Fibroblast of gingiva (primary cell): ENCODE measurements at regions not wholly inside any gene's neighbourhood (a gene's known extent, or its start where the extent isn't known, plus 50 kb on each side); places are given as distances from the start of the nearest gene placed in this dataset.

ENCODE experiments used
- DNase-seq: peaks from one replicate; pipeline ENCODE4 v3.0.0-alpha.2; 2011; ENCODE audit warnings: low read depth

- no peak for DNase-seq
Observed at GRCh38 chr1:4960782-4961475, 306.5 kb downstream of the AJAP1 start.

DNA sequence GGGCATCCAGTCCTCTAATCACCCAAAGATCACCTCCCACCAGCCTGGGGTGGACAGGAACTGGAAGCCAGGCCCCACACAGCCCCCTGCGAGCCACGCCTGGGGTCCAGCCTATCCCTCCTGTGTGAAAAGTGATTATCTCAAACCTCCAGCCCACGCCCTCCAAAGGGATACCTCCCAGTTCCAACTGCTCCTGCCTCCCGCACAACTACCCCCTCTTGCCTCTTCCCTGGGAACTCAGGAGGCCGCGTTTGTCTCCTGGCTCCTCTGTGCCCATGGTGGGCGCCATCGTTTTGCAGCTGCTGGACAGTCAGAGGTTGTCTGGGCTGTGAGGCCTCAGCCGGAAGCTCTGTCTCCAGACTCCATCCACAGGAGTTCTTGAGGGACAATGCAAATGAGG is 305.9 kb downstream of the AJAP1 start:
- DNase-seq, result no peak

GRCh38 chr1:4959216-4959615 is 304.8 kb downstream of the AJAP1 start:
- DNase-seq, result no peak

- no peak for DNase-seq
Observed at GRCh38 chr1:4957027-4957426, 302.6 kb downstream of the AJAP1 start.

GRCh38 chr1:4954392-4954791 is 300.0 kb downstream of the AJAP1 start:
- DNase-seq, result no peak

DNA sequence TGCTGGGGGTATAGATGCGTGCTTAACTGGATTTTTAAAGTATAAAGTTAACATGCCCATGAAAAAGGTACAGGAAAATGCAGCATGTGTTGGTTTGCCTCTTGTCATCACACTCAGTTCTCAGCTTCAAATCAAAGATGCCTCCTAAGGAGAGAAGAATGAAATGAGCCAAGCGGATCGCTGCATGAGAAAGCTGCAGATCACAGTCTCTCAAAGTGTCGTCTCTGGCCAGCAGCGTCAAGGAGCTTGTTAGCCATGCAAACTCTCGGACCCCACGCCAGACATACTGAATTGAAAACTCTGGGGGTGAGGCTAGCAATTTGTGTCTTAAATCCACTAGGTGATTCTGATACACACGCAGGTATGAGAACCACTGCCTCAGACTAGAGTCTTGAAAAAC is 297.2 kb downstream of the AJAP1 start:
- no peak for DNase-seq

DNA sequence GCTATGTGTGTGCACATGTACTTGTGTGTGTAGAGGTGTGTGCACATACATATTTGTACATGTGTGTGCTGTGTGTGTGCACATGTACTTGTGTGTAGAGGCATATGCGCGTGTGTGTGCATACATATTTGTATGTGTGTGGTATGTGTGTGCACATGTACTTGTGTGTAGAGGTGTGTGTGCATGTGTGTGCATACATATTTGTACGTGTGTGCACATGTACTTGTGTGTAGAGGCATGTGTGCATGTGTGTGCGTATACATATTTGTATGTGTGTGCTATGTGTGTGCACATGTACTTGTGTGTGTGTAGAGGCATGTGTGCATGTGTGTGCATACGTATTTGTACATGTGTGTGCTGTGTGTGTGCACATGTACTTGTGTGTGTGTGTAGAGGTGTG is 291.9 kb downstream of the AJAP1 start:
- no peak for DNase-seq

DNA sequence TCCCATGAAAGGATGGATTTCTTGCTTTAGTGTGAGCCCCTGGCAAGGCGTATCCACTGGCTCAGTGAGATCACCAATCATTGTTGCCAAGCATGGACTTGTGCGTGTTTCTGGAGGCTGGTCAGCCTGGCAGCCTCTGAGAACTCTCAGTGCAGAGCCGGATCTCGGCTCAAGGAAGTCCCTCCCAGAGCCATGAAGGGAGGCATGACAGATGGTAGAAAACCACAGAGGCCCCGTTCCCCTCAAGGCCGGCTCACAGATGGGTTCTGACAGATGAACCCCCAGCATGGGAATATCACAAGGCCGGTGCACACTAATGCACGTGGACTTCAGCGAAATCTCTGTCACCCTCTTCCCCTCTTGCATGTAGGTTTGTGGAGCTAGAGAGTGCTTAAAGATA is 290.5 kb downstream of the AJAP1 start:
- DNase-seq, result no peak

DNA sequence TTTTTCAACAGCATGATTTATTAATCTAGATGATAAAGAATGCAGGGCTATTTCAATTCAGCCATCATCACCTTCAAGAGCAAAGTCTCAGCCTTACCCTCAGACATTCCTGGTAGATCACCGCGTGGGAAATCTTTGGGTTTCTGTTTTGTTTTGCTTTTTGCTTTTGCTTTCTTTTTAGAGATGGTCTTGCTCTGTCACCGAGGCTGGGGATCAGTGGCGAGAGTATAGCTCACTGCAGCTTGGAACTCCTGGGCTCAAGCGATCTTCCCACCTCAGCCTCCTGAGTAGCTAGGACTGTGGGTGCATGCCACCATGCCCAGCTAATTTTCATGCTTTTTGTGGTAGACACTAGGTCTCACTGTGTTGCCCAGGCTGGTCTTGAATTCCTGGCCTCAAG is 289.7 kb downstream of the AJAP1 start:
- DNase-seq, result no peak

- DNase-seq, result no peak
Observed at GRCh38 chr1:4939266-4939665, 284.9 kb downstream of the AJAP1 start.

GRCh38 chr1:4937876-4938534 is 283.6 kb downstream of the AJAP1 start:
- DNase-seq, result no peak

- DNase-seq, result no peak
Observed at GRCh38 chr1:4935807-4936206, 281.4 kb downstream of the AJAP1 start.

DNA sequence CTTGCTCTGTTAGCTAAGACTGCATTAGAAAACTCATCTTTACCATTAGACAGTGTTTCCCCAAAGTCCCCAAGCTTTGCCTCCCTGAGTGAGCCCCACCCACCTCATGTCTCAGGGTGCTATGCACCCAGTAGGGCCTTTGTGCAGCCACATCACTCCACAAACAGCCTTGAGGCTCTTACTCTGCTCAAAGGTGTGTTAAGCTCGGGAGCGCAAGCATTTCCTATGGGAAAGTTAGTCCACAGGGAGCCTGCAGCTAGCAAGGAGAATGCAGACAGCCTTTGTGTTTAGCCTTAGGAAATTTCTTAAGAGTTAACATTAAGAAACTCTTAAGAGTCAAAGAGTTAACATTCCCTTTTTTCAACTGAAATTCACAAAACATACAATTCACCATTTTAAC is 278.8 kb downstream of the AJAP1 start:
- no peak for DNase-seq

GRCh38 chr1:4932311-4933030 is 278.1 kb downstream of the AJAP1 start:
- no peak for DNase-seq

DNA sequence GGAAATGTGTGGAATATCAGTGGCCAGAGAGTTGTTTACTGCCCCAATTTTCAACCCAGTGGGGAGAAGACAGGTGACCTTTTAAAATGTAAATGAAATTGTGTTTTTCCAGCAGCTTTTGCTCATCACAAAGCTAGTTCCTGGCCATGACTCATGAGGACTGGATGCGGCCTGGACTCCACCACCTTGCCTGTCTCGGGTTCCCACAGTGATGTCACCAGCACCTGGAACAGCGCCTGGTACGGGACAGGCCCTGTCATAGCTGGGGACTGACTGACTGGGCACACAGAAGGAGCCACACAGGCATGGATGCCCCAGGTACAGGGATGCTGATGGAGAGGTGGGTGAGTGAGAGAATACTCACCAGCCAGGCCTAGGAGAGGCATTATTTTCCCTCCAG is 277.1 kb downstream of the AJAP1 start:
- no peak for DNase-seq

- DNase-seq, result no peak
Observed at GRCh38 chr1:4928186-4928585, 273.8 kb downstream of the AJAP1 start.

DNA sequence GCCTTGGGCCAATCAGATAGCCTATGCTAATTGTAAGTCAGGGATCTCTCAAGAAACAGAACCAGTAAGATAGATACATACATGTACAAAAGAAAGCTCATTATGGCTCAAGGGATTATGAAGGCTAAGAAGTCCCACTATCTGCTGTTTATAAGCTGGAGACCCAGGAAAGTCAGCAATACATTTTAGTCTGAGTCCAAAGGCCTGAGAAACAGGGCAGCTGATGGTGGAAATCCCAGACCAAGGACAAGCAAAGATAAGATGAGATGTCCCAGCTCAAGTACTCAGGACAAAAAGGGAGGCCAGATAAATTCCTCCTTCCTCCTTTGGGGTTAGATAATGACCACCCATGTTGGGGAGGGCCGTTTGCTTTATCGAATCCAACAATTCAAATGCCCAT is 269.9 kb downstream of the AJAP1 start:
- no peak for DNase-seq

DNA sequence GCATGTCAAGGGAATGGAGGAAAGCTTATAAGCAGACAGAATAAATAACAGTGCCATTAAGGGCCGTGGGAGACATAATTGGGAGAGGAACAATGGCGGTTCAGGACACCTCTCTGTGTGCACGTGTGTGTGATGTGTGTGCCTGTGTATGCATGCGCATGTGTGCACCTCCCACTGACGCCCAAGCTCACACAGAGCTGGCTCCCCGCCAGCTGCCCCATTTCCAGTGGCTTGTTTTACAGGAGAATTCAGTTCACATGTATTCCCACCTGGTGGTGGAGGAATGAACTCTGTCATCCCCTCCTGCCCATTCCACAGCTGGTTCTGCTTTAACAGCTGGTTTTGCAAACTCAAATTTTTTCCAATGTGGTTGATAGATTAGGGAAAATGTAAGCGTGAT is 262.2 kb downstream of the AJAP1 start:
- DNase-seq, result no peak

DNA sequence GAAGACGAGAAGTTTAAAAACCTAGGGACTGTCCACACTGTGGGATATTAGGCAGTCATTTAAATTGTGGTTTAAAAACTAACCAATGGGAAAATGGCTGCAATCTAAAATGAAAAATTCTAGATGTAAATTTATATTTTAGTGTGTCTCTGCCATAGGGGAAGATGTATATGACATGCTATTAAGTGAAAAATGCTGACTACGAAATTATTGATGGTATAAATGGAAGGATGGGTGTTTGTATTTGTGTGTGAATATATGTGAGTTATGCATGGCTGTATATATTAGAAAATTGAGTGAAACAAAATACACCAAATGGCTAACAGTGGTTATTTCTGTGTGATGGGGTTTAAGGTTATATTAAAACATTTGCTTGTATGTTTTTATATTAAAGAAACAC is 260.7 kb downstream of the AJAP1 start:
- no peak for DNase-seq

DNA sequence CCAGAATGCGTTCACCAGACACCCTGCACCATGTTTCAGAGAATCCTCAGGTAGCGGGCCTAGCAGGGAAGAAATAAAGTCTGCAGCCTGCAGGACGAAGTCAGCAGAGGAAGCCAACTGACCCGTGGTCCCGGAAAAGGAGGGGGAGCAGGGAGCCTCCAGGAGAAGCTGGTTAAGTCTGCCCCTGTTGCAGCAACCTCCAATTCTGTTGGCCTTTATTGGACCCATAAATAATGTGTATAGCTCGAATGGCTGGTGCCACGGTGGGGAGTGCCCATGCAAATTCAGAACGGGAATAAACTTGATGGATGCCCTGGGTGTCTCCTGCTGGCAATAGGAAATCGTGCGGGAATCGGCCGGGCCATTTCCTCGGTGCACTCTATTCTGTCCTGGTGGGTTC is 254.1 kb downstream of the AJAP1 start:
- no peak for DNase-seq

DNA sequence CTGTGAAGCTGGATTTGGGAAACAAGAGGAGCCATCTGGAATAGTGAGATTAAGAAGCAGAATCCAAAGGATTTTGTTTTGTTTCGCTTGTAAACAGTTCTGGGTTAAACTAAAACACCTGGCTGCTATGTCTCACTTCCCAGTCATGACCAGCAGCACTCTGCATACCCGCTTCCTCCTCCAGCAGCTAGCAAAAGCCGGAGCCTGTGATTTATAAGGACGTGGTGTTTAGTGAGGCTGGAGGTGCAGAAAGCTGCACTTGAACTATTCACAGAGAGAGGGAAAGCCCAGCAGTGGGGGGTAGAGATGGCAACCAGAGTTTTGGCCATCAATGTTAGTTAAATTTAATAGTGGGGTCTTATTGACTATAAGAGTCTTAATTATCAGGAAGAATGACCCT is 240.2 kb downstream of the AJAP1 start:
- no peak for DNase-seq

DNA sequence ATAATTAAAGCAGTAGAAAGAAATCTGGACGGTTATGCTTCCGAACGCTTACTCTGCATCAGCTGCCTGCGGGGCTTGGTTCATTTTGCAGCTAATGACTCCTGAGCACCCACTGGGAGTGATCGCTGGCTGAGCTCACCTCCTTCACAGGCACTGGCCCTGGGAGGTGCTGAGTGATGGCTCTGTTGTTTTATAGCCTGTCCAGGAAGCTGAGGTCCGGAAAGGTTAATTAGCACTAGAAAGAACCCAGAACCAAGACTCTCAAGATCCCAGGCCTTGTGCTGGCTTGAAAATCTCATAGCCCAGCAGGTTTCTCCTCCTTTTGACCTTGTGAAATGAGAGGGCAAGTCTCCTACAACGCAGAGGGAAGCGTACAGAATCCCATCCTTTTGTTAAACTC is 226.2 kb downstream of the AJAP1 start:
- DNase-seq, result no peak

GRCh38 chr1:4877426-4877825 is 223.0 kb downstream of the AJAP1 start:
- DNase-seq, result no peak

DNA sequence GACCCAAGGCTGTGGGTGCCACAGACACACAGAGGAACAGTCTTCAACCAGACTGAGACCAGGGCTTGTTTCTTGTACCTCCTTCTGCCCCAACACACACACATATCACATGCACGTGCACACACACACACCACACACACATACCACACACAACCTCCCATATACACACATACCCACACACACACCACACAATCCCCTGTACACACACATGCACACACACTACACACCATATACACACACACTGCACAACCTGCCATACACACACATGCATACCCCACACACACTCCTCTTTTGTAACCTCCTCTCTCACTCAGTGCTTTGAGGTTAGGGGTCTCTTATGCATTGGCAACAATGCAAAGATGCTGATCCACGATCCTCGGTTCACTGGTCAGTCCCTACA is 217.0 kb downstream of the AJAP1 start:
- no peak for DNase-seq
